H9 (cell line): ENCODE measurements at regions not wholly inside any gene's neighbourhood (a gene's known extent, or its start where the extent isn't known, plus 50 kb on each side); places are given as distances from the start of the nearest gene placed in this dataset.

Experiments used
- DNase-seq: peaks from one replicate; pipeline ENCODE4 v3.0.0-alpha.2; 2017
- H2AFZ ChIP-seq: one replicate; pipeline ENCODE4 v1.6.1; 2013; ENCODE audit warnings: mild to moderate bottlenecking, low read length, control low read depth, moderate library complexity
- H2AK5ac ChIP-seq: 2 replicates; pipeline ENCODE4 v1.6.1; 2013; ENCODE audit warnings: low read length, control low read depth, mixed read lengths; ENCODE audit not compliant: insufficient read length
- H2BK120ac ChIP-seq: one replicate; pipeline ENCODE4 v1.6.1; 2013; ENCODE audit warnings: low read depth, mild to moderate bottlenecking, low read length, control low read depth, inconsistent platforms; ENCODE audit not compliant: poor library complexity, severe bottlenecking
- H2BK12ac ChIP-seq: 2 replicates; pipeline ENCODE4 v1.6.1; 2013; ENCODE audit warnings: low read length, control low read depth, mixed read lengths, low read depth; ENCODE audit not compliant: insufficient read length
- H2BK15ac ChIP-seq: 2 replicates; pipeline ENCODE4 v1.6.1; 2013; ENCODE audit warnings: low read depth, low read length, control low read depth
- H2BK20ac ChIP-seq: one replicate; pipeline ENCODE4 v1.6.1; 2013; ENCODE audit warnings: low read depth, mild to moderate bottlenecking, low read length, control low read depth, inconsistent platforms; ENCODE audit not compliant: poor library complexity, severe bottlenecking
- H2BK5ac ChIP-seq: 2 replicates; pipeline ENCODE4 v1.6.1; 2013; ENCODE audit warnings: low read length, control low read depth, mixed read lengths; ENCODE audit not compliant: insufficient read length
- H3K14ac ChIP-seq: 2 replicates; pipeline ENCODE4 v1.6.1; 2013; ENCODE audit warnings: low read length, control low read depth; ENCODE audit not compliant: insufficient read depth
- H3K18ac ChIP-seq: 2 replicates; pipeline ENCODE4 v1.6.1; 2013; ENCODE audit warnings: low read depth, mild to moderate bottlenecking, mixed read lengths, low read length, control low read depth; ENCODE audit not compliant: insufficient read length
- H3K23ac ChIP-seq: 2 replicates; pipeline ENCODE4 v1.6.1; 2013; ENCODE audit warnings: low read length, control low read depth, mixed read lengths, low read depth; ENCODE audit not compliant: insufficient read length
- H3K23me2 ChIP-seq: 2 replicates; pipeline ENCODE4 v1.6.1; 2013; ENCODE audit warnings: low read depth, mild to moderate bottlenecking, mixed read lengths, low read length, control low read depth; ENCODE audit not compliant: insufficient read length, poor library complexity, severe bottlenecking
- H3K27ac ChIP-seq: 2 replicates; pipeline ENCODE4 v1.5.1; 2013; ENCODE audit warnings: low read length, control low read depth, mixed read lengths, low read depth; ENCODE audit not compliant: insufficient read length
- H3K27me3 ChIP-seq: 2 replicates; pipeline ENCODE4 v1.6.1; 2013; ENCODE audit warnings: low read length, control low read depth, inconsistent platforms; ENCODE audit not compliant: insufficient read depth
- H3K4ac ChIP-seq: 2 replicates; pipeline ENCODE4 v1.6.1; 2013; ENCODE audit warnings: low read depth, mild to moderate bottlenecking, control low read depth, inconsistent platforms, low read length, moderate library complexity
- H3K4me1 ChIP-seq: 2 replicates; pipeline ENCODE4 v1.6.1; 2013; ENCODE audit warnings: low read length, control low read depth, inconsistent platforms; ENCODE audit not compliant: insufficient read depth
- H3K4me2 ChIP-seq: 2 replicates; pipeline ENCODE4 v1.6.1; 2013; ENCODE audit warnings: low read length, control low read depth, mixed read lengths; ENCODE audit not compliant: insufficient read length, insufficient read depth
- H3K56ac ChIP-seq: 2 replicates; pipeline ENCODE4 v1.6.1; 2013; ENCODE audit warnings: low read depth, mild to moderate bottlenecking, mixed read lengths, low read length, control low read depth; ENCODE audit not compliant: insufficient read length
- H3K79me1 ChIP-seq: 2 replicates; pipeline ENCODE4 v1.6.1; 2013; ENCODE audit warnings: low read depth, mild to moderate bottlenecking, moderate library complexity, low read length, control low read depth, inconsistent platforms; ENCODE audit not compliant: insufficient read depth, poor library complexity, severe bottlenecking
- H3K79me2 ChIP-seq: 2 replicates; pipeline ENCODE4 v1.6.1; 2013; ENCODE audit warnings: low read length, control low read depth, inconsistent platforms; ENCODE audit not compliant: insufficient read depth
- H3K9ac ChIP-seq: 2 replicates; pipeline ENCODE4 v1.6.1; 2013; ENCODE audit warnings: low read length, control low read depth, mixed read lengths; ENCODE audit not compliant: insufficient read length; ENCODE audit errors: extremely low read depth
- H3K9me3 ChIP-seq: one replicate; pipeline ENCODE4 v1.6.1; 2013; ENCODE audit warnings: low read depth, low read length, inconsistent platforms; ENCODE audit not compliant: control insufficient read depth
- H3T11ph ChIP-seq: one replicate; pipeline ENCODE4 v1.6.1; 2013; ENCODE audit warnings: mild to moderate bottlenecking, low read length, control low read depth, inconsistent platforms
- H4K20me1 ChIP-seq: one replicate; pipeline ENCODE4 v1.6.1; 2013; ENCODE audit not compliant: control insufficient read depth, insufficient read length, insufficient read depth
- H4K5ac ChIP-seq: 2 replicates; pipeline ENCODE4 v1.6.1; 2013; ENCODE audit warnings: low read depth, mild to moderate bottlenecking, mixed read lengths, low read length, control low read depth; ENCODE audit not compliant: insufficient read length
- H4K8ac ChIP-seq: replicated peaks from 2 replicates; pipeline ENCODE4 v1.6.1; 2013; ENCODE audit warnings: low read length, control low read depth, mixed read lengths, low read depth; ENCODE audit not compliant: insufficient read length
- H4K91ac ChIP-seq: 2 replicates; pipeline ENCODE4 v1.6.1; 2013; ENCODE audit warnings: low read depth, mild to moderate bottlenecking, moderate library complexity, mixed read lengths, low read length, control low read depth; ENCODE audit not compliant: insufficient read length
- H3K27ac Mint-ChIP-seq, 3 experiments: 2 replicates in 2 of 3; 3 replicates in 1 of 3; pipeline ENCODE4 v1.8.0; 2020 to 2021; ENCODE audit warnings: mixed read lengths in 3 of 3, mild to moderate bottlenecking in 1 of 3, moderate library complexity in 1 of 3
- H3K27me3 Mint-ChIP-seq: 2 replicates; pipeline ENCODE4 v1.8.0; 2021; ENCODE audit warnings: low read depth, mild to moderate bottlenecking, moderate library complexity, mixed read lengths
- H3K36me3 Mint-ChIP-seq, 3 experiments: 2 replicates in 2 of 3; 3 replicates in 1 of 3; pipeline ENCODE4 v1.8.0; 2020 to 2021; ENCODE audit warnings: low read depth in 3 of 3, mixed read lengths in 3 of 3; ENCODE audit not compliant: insufficient read depth in 1 of 3
- H3K4me1 Mint-ChIP-seq, 2 experiments: 2 replicates each; pipeline ENCODE4 v1.8.0; 2020; ENCODE audit warnings: mixed read lengths in 2 of 2
- H3K4me3 Mint-ChIP-seq, 2 experiments: 2 replicates in 1 of 2; 3 replicates in 1 of 2; pipeline ENCODE4 v1.8.0; 2020 to 2021; ENCODE audit warnings: mild to moderate bottlenecking in 2 of 2, mixed read lengths in 2 of 2, moderate library complexity in 1 of 2
- H3K9me3 Mint-ChIP-seq, 2 experiments: 2 replicates in 1 of 2; 3 replicates in 1 of 2; pipeline ENCODE4 v1.8.0; 2020; ENCODE audit warnings: mild to moderate bottlenecking in 2 of 2, mixed read lengths in 2 of 2, moderate library complexity in 1 of 2
- WGBS: extraction: QIAGEN DNeasy Blood & Tissue Kit; methylation state at CpG from one replicate; pipeline ENCODE4 v1.1.7; 2013; ENCODE audit warnings: missing lambda C conversion rate, low lambda C conversion rate, mixed read lengths; ENCODE audit not compliant: insufficient read length; ENCODE audit errors: extremely low coverage; 5-methylcytosine and 5-hydroxymethylcytosine counted together
- TF ChIP-seq, protein P1 (sequence below): fragments of 200-600 bp; sonication (generic); conservative IDR thresholded peaks from 3 replicates; pipeline ENCODE4 v1.8.0; 2021; ENCODE audit warnings: antibody characterized with exemption, mild to moderate bottlenecking

DNA sequence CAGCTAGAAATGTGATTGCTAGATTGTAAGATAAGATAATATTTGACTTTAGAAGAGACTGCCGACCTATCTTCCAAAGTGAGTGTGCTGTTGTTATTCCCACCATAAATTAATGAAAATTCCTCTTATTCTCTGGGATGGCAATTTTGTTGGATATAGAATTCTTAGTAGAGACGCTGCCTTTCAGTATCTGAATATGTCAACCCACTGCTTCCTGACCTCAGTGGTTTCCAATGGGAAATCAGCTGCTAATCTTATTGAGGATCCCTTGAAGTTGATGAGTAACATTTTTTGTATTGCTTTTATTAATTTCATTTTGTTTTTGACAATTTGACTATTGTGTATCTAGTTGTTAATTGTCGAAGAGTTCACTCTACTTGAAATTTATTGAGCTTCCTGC lies 313.0 kb downstream of the BMP2 start:
- no peak overlapping the region for H3K18ac ChIP-seq
- H2AFZ ChIP-seq, result no peak overlapping the region
- H2BK120ac ChIP-seq, result no peak overlapping the region
- H3K27ac Mint-ChIP-seq, result no peak overlapping the region
- no peaks in the 10 kb centered on the region for H3K23me2 ChIP-seq
- H3K56ac ChIP-seq, result no peak overlapping the region
- H3K4ac ChIP-seq, result no peak overlapping the region
- no peak overlapping the region for H3T11ph ChIP-seq
- no peaks in the 10 kb centered on the region for H3K36me3 Mint-ChIP-seq
- H3K4me2 ChIP-seq, result no peak overlapping the region
- no peaks in the 10 kb centered on the region for H3K79me2 ChIP-seq
- TF ChIP-seq, protein P1, sequence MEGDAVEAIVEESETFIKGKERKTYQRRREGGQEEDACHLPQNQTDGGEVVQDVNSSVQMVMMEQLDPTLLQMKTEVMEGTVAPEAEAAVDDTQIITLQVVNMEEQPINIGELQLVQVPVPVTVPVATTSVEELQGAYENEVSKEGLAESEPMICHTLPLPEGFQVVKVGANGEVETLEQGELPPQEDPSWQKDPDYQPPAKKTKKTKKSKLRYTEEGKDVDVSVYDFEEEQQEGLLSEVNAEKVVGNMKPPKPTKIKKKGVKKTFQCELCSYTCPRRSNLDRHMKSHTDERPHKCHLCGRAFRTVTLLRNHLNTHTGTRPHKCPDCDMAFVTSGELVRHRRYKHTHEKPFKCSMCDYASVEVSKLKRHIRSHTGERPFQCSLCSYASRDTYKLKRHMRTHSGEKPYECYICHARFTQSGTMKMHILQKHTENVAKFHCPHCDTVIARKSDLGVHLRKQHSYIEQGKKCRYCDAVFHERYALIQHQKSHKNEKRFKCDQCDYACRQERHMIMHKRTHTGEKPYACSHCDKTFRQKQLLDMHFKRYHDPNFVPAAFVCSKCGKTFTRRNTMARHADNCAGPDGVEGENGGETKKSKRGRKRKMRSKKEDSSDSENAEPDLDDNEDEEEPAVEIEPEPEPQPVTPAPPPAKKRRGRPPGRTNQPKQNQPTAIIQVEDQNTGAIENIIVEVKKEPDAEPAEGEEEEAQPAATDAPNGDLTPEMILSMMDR, result no peak
- DNase-seq, result no peak
- no peak overlapping the region for H3K4me3 Mint-ChIP-seq
- no peak overlapping the region for H3K14ac ChIP-seq
- H4K5ac ChIP-seq, result no peak overlapping the region
- H3K27ac ChIP-seq, result no peak overlapping the region
- H4K8ac ChIP-seq, result no peak overlapping the region
- no peak overlapping the region for H3K23ac ChIP-seq
- H3K4me1 ChIP-seq, result no peaks in the 10 kb centered on the region
- H4K20me1 ChIP-seq, result no peaks in the 10 kb centered on the region
- H3K79me1 ChIP-seq, result no peaks in the 10 kb centered on the region
- WGBS, result no CpG with 5 or more reads among the region's 3 CpGs
- H2BK20ac ChIP-seq, result no peak overlapping the region
- no peak overlapping the region for H2BK5ac ChIP-seq
- peaks cover 2 to 4% of the 10 kb centered on the region in 2 experiments; a peak in 2 of 5 replicates for H3K9me3 Mint-ChIP-seq
- no peak overlapping the region for H2AK5ac ChIP-seq
- H2BK12ac ChIP-seq, result no peak overlapping the region
- H3K27me3 ChIP-seq, result no peaks in the 10 kb centered on the region; the same call in 1 of the 2 replicates
- H3K9ac ChIP-seq, result no peak overlapping the region
- no peak overlapping the region for H4K91ac ChIP-seq
- 0 out of 2 replicates have a peak, but pooled peaks cover 1% of the 10 kb centered on the region for H3K27me3 Mint-ChIP-seq
- no peaks in the 10 kb centered on the region for H3K4me1 Mint-ChIP-seq
- H2BK15ac ChIP-seq, result no peak overlapping the region
- no peaks in the 10 kb centered on the region for H3K9me3 ChIP-seq
